ENCODE measurements at regions not wholly inside any gene's neighbourhood (a gene's known extent, or its start where the extent isn't known, plus 50 kb on each side); places are given as distances from the start of the nearest gene placed in this dataset.

DNA sequence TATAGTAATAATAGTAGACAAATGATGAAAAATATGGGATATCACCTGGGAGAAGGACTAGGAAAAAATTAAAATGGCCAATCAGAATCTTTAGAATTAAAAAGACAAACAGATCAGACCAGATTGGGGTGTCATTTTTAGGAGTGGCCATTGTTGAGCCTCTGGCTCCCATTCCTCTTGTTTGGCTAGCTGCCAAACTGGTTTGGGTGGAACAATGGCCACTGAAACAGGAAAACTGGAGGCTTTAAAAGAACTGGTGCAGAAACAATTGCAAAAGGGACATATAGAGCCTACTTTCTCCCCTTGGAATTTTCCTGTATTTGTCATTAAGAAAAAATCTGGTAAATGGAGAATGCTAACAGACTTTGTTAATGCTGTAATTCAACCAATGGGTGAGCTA is 294.8 kb upstream of the DKK2 start (continued):
- TF ChIP-seq EZH2phosphoT487 (IDR thresholded peaks at IDR 0.05; ENCODE audit: unreplicated experiment) (no peak), POLR2AphosphoS5 (IDR thresholded peaks at IDR 0.05; ENCODE audit: low read depth) (no peak), STAT1 (IDR thresholded peaks at IDR 0.05; ENCODE audit: unreplicated experiment) (no peak)
- TF ChIP-seq, protein P1, sequence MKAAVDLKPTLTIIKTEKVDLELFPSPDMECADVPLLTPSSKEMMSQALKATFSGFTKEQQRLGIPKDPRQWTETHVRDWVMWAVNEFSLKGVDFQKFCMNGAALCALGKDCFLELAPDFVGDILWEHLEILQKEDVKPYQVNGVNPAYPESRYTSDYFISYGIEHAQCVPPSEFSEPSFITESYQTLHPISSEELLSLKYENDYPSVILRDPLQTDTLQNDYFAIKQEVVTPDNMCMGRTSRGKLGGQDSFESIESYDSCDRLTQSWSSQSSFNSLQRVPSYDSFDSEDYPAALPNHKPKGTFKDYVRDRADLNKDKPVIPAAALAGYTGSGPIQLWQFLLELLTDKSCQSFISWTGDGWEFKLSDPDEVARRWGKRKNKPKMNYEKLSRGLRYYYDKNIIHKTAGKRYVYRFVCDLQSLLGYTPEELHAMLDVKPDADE (IDR thresholded peaks at IDR 0.05) = no peak

DNA sequence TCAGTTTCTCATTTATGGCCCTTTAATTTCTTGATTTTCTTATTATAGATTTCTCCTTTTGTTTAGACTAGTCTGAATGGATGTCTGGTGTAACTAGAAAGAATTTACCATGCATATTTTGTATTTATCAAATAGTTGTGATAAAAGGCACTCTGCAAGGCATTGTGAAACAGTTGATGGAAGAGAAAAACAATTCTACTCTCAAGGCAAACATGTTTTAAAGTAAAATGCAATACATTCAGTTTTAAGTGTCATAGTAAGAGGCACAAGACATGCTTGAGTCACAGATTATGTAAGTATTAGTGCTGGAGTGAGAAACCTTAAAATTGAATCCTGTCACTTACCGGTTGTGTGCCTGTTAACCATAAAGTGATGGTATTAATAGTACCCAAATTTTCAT is 283.3 kb upstream of the DKK2 start:
- Histone ChIP-seq H3F3A (replicated peaks; ENCODE audit: low read depth) (no peaks in the 10 kb centered on the region), H4K20me1 (replicated peaks; ENCODE audit: insufficient read depth) (no peaks in the 10 kb centered on the region), H2AFZ (no peak overlapping the region; the same call in 1 of the 2 replicates), H3K27ac (ENCODE audit: low read depth) (no peak overlapping the region), H3K9me2 (ENCODE audit: insufficient read depth) (peaks cover 7% of the 10 kb centered on the region; the same call in 1 of the 2 replicates), H3K79me2 (replicated peaks; ENCODE audit: insufficient read depth) (no peaks in the 10 kb centered on the region), H3K4me3 (no peak overlapping the region), H3K27me3 (ENCODE audit: insufficient read depth) (no peaks in the 10 kb centered on the region), H3K4me2 (no peak overlapping the region), H3K4me1 (ENCODE audit: insufficient read depth) (no peaks in the 10 kb centered on the region), H3K36me3 (ENCODE audit: insufficient read depth) (no peaks in the 10 kb centered on the region)
- DNase-seq (ENCODE audit: low spot score) (no peak), ATAC-seq (no peak)
- Mint-ChIP-seq H3K36me3 (ENCODE audit: low read depth) (no peaks in the 10 kb centered on the region), H3K9me3 (no peaks in the 10 kb centered on the region; the same call in 1 of the 3 replicates), H3K4me3 (no peak overlapping the region), H3K4me1 (no peaks in the 10 kb centered on the region), H3K27ac (no peak overlapping the region), H3K27me3 (ENCODE audit: insufficient read depth, low read depth, poor library complexity) (no peaks in the 10 kb centered on the region)
- TF ChIP-seq ZNF114 (CRISPR knock-in tag; IDR thresholded peaks at IDR 0.05) (no peak), ZNF462 (CRISPR knock-in tag; IDR thresholded peaks at IDR 0.05) (no peak), ZNF331 (CRISPR knock-in tag; IDR thresholded peaks at IDR 0.05; ENCODE audit: low read depth) (no peak), EZH2 (IDR thresholded peaks at IDR 0.05; ENCODE audit: low read depth, unreplicated experiment) (no peak), JUNB (IDR thresholded peaks at IDR 0.05; ENCODE audit: unreplicated experiment) (no peak), CREB1 (CRISPR knock-in tag; IDR thresholded peaks at IDR 0.05; ENCODE audit: low read depth) (no peak)
- TF ChIP-seq, protein P1 (IDR thresholded peaks at IDR 0.05) = no peak

Data from GM23338 (cell line).